GM23338 (cell line): ENCODE measurements at regions not wholly inside any gene's neighbourhood (a gene's known extent, or its start where the extent isn't known, plus 50 kb on each side); places are given as distances from the start of the nearest gene placed in this dataset.

Experiments used
- ATAC-seq: fragments of 200-7000 bp; cut with Tn5 transposase; 3 replicates; pipeline ENCODE4 v1.9.1; 2020
- DNase-seq: peaks from one replicate; pipeline ENCODE4 v3.0.0-alpha.2; 2015; ENCODE audit warnings: low spot score
- H2AFZ ChIP-seq: fragments of 200-600 bp; sonication (generic); 2 replicates; pipeline ENCODE4 v1.8.0; 2016; ENCODE audit warnings: antibody characterized with exemption, mild to moderate bottlenecking, moderate library complexity
- H3F3A ChIP-seq: fragments of 200-600 bp; sonication (generic); replicated peaks from 2 replicates; pipeline ENCODE4 v1.8.0; 2017; ENCODE audit warnings: antibody characterized with exemption, mixed run types, low read depth
- H3K27ac ChIP-seq: fragments of 200-600 bp; sonication (generic); 2 replicates; pipeline ENCODE4 v1.6.1; 2016; ENCODE audit warnings: low read depth
- H3K27me3 ChIP-seq: fragments of 200-600 bp; sonication (generic); 2 replicates; pipeline ENCODE4 v1.8.0; 2016; ENCODE audit warnings: mild to moderate bottlenecking, mixed run types, moderate library complexity; ENCODE audit not compliant: insufficient read depth
- H3K36me3 ChIP-seq: fragments of 200-600 bp; sonication (generic); 2 replicates; pipeline ENCODE4 v1.8.0; 2016; ENCODE audit warnings: mild to moderate bottlenecking; ENCODE audit not compliant: insufficient read depth
- H3K4me1 ChIP-seq: fragments of 200-600 bp; sonication (generic); 2 replicates; pipeline ENCODE4 v1.8.0; 2016; ENCODE audit warnings: mild to moderate bottlenecking, moderate library complexity; ENCODE audit not compliant: insufficient read depth
- H3K4me2 ChIP-seq: fragments of 200-600 bp; sonication (generic); 2 replicates; pipeline ENCODE4 v1.7.1; 2017; ENCODE audit warnings: mixed run types
- H3K4me3 ChIP-seq: fragments of 200-600 bp; sonication (generic); 2 replicates; pipeline ENCODE4 v1.6.1; 2016; ENCODE audit warnings: mixed run types
- H3K79me2 ChIP-seq: fragments of 200-600 bp; sonication (generic); replicated peaks from 2 replicates; pipeline ENCODE4 v1.8.0; 2017; ENCODE audit warnings: mild to moderate bottlenecking; ENCODE audit not compliant: insufficient read depth
- H3K9me2 ChIP-seq: fragments of 200-600 bp; sonication (generic); 2 replicates; pipeline ENCODE4 v1.8.0; 2017; ENCODE audit not compliant: insufficient read depth
- H4K20me1 ChIP-seq: fragments of 200-600 bp; sonication (generic); replicated peaks from 2 replicates; pipeline ENCODE4 v1.8.0; 2017; ENCODE audit warnings: mild to moderate bottlenecking; ENCODE audit not compliant: insufficient read depth
- H3K27ac Mint-ChIP-seq: 2 replicates; pipeline ENCODE4 v1.8.0; 2020; ENCODE audit warnings: inconsistent platforms, mild to moderate bottlenecking, moderate library complexity, mixed read lengths
- H3K27me3 Mint-ChIP-seq: 3 replicates; pipeline ENCODE4 v1.8.0; 2022; ENCODE audit warnings: low read depth, mild to moderate bottlenecking, moderate library complexity, mixed read lengths, inconsistent platforms; ENCODE audit not compliant: insufficient read depth, poor library complexity
- H3K36me3 Mint-ChIP-seq: 3 replicates; pipeline ENCODE4 v1.8.0; 2021; ENCODE audit warnings: low read depth, mild to moderate bottlenecking, inconsistent platforms, moderate library complexity, mixed read lengths
- H3K4me1 Mint-ChIP-seq: 3 replicates; pipeline ENCODE4 v1.8.0; 2020; ENCODE audit warnings: mild to moderate bottlenecking, inconsistent platforms, mixed read lengths
- H3K4me3 Mint-ChIP-seq: 3 replicates; pipeline ENCODE4 v1.8.0; 2021; ENCODE audit warnings: moderate library complexity, mild to moderate bottlenecking, inconsistent platforms, mixed read lengths
- H3K9me3 Mint-ChIP-seq: 3 replicates; pipeline ENCODE4 v1.8.0; 2020; ENCODE audit warnings: moderate library complexity, mild to moderate bottlenecking, inconsistent platforms, mixed read lengths
- CREB1 ChIP-seq: fragments of 250-450 bp; sonication (Bioruptor Pico); IDR thresholded peaks from 2 replicates; pipeline ENCODE4 v1.5.0; 2020; ENCODE audit warnings: low read depth, mild to moderate bottlenecking, moderate library complexity
- CTCF ChIP-seq, 2 experiments: fragments of 200-600 bp in 1 of 2; sonication (generic) in 1 of 2; conservative IDR thresholded peaks; 2 replicates each; pipeline versions ENCODE4 v1.5.1 to v1.6.1; 2016 to 2017; ENCODE audit warnings: antibody characterized with exemption in 2 of 2, low read depth in 2 of 2, mild to moderate bottlenecking in 2 of 2, moderate library complexity in 1 of 2
- ETS1 ChIP-seq: IDR thresholded peaks from 2 replicates; pipeline ENCODE4 v1.6.1; 2016; ENCODE audit warnings: antibody characterized with exemption
- EZH2 ChIP-seq: fragments of 200-600 bp; sonication (generic); IDR thresholded peaks from one replicate; pipeline ENCODE4 v1.8.0; 2017; ENCODE audit warnings: antibody characterized with exemption, mild to moderate bottlenecking, low read depth; ENCODE audit not compliant: unreplicated experiment
- EZH2phosphoT487 ChIP-seq: fragments of 200-600 bp; sonication (generic); IDR thresholded peaks from one replicate; pipeline ENCODE4 v1.8.1; 2018; ENCODE audit warnings: antibody characterized with exemption; ENCODE audit not compliant: unreplicated experiment
- JUNB ChIP-seq: IDR thresholded peaks from one replicate; pipeline ENCODE4 v1.6.1; 2016; ENCODE audit warnings: antibody characterized with exemption; ENCODE audit not compliant: unreplicated experiment
- NANOG ChIP-seq: IDR thresholded peaks from 2 replicates; pipeline ENCODE4 v1.6.1; 2016; ENCODE audit warnings: antibody characterized with exemption, borderline replicate concordance
- POLR2AphosphoS5 ChIP-seq: IDR thresholded peaks from 2 replicates; pipeline ENCODE4 v1.6.1; 2016; ENCODE audit warnings: antibody characterized with exemption, low read depth
- REST ChIP-seq: IDR thresholded peaks from one replicate; pipeline ENCODE4 v1.6.1; 2018; ENCODE audit warnings: antibody characterized with exemption; ENCODE audit not compliant: unreplicated experiment
- ZNF114 ChIP-seq: fragments of 250-450 bp; sonication (Bioruptor Pico); IDR thresholded peaks from 2 replicates; pipeline ENCODE4 v1.5.0; 2020; ENCODE audit warnings: mild to moderate bottlenecking, moderate library complexity

GRCh38 chr11:80986421-80987074, 1545.7 kb upstream of the TENM4 start (continued):
- TF ChIP-seq REST = no peak
- no peak for TF ChIP-seq NANOG
- TF ChIP-seq ETS1 = no peak
- no peak for TF ChIP-seq POLR2AphosphoS5
- TF ChIP-seq ZNF114 (CRISPR knock-in tag) = no peak
- no peak for TF ChIP-seq EZH2phosphoT487
- TF ChIP-seq CREB1 (CRISPR knock-in tag) = no peak
- TF ChIP-seq EZH2 = no peak
- TF ChIP-seq CTCF (conservative IDR thresholded peaks at IDR 0.05; ENCODE audit: low read depth in 2 of 2) = no peak

- no peak overlapping the region for H3K4me3 ChIP-seq
- TF ChIP-seq EZH2 (no peak), CTCF (conservative IDR thresholded peaks at IDR 0.05; ENCODE audit: low read depth in 2 of 2) (no peak), JUNB (no peak), EZH2phosphoT487 (no peak), ZNF114 (CRISPR knock-in tag) (no peak), NANOG (no peak), REST (no peak), CREB1 (CRISPR knock-in tag) (no peak), POLR2AphosphoS5 (no peak)
Measured at GRCh38 chr11:80980227-80980626, 1539.4 kb upstream of the TENM4 start.

More at GRCh38 chr11:80980227-80980626, 1539.4 kb upstream of the TENM4 start:
- Histone ChIP-seq H3K4me1 (peaks cover 21% of the 10 kb centered on the region; the same call in 1 of the 2 replicates), H4K20me1 (no peaks in the 10 kb centered on the region), H2AFZ (no peak overlapping the region), H3K79me2 (no peaks in the 10 kb centered on the region), H3K4me2 (no peak overlapping the region), H3K27ac (no peak overlapping the region), H3K9me2 (no peaks in the 10 kb centered on the region), H3K27me3 (no peaks in the 10 kb centered on the region), H3F3A (no peaks in the 10 kb centered on the region), H3K36me3 (no peaks in the 10 kb centered on the region)
- H3K9me3 Mint-ChIP-seq = no peaks in the 10 kb centered on the region; the same call in 2 of the 3 replicates
- peaks cover 4% of the 10 kb centered on the region for H3K27me3 Mint-ChIP-seq
- ATAC-seq (no peak), DNase-seq (no peak)
- peaks cover 23% of the 10 kb centered on the region for H3K4me1 Mint-ChIP-seq
- no peak overlapping the region for H3K27ac Mint-ChIP-seq
- H3K36me3 Mint-ChIP-seq = no peaks in the 10 kb centered on the region
- no peak overlapping the region for H3K4me3 Mint-ChIP-seq
